ENCODE measurements at regions not wholly inside any gene's neighbourhood (a gene's known extent, or its start where the extent isn't known, plus 50 kb on each side); places are given as distances from the start of the nearest gene placed in this dataset.

DNA sequence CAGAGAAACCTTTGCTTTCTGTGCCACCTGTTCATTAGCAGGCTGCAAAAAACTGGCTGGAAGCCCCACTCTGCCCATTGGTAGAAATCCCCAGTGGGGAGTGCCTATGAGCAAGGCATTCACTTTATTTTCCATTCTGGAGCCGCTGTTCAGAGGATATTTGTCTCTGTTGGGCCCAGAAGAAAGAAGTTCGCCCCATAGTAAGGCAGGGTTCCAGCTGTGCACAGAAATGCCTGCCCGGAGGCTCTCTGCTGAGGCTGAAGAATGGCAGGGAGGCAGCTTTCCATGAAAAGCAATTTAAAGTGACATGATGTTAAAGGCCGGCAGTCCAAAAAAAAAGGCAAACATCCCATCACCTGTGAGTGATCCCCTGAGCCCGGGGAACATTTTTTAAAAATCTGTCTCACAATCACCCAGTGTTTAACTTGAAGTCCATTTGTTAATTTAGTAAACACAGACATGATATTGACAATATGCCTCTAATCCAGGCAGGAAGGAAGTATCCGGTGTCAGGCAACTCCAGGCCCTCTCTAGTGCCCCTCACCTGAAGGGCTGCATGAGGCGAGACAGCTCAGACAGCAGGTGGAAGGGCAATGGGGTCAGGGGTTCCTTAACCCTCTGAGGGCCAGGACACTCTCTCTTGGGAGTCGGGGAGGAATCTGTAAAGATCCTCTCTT, 265.1 kb upstream of the SIX2 start:
- ATAC-seq, result no peak

GRCh38 chr2:45273412-45274249, 264.4 kb upstream of the SIX2 start:
- ATAC-seq, result no peak

DNA sequence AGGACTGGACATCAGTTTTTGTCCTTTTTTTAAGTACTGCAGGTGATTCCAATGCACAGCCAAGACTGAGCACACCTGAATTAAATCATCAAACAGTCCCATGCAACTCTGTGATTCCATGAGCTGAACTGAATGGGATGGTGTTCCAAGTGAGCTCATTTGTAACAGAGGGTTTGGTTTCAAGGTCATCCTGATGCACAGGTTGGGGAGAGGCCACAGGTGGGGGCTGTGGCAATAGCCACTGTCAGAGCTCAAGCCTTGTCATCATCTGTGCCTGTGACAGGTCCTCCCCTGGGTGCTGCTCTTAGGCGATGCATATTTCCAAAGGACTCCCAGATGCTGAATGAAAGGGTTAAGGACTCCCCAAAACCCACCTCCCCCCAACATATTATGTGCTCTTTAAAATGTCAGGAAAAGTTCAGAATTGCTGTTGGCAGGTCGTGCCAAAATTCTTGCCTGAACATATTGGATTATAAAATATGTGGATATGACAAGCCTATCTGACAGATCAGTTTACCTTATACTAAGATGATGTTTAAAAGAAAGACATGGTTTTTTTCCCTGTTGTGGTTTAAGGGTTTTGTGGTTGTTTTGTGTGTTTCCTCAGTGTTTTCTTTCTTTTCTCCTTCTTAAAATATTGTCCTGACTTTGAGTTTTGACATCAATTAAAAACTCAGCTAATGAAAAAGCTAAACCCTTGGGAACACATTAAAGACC, 263.5 kb upstream of the SIX2 start:
- no peak for ATAC-seq

DNA sequence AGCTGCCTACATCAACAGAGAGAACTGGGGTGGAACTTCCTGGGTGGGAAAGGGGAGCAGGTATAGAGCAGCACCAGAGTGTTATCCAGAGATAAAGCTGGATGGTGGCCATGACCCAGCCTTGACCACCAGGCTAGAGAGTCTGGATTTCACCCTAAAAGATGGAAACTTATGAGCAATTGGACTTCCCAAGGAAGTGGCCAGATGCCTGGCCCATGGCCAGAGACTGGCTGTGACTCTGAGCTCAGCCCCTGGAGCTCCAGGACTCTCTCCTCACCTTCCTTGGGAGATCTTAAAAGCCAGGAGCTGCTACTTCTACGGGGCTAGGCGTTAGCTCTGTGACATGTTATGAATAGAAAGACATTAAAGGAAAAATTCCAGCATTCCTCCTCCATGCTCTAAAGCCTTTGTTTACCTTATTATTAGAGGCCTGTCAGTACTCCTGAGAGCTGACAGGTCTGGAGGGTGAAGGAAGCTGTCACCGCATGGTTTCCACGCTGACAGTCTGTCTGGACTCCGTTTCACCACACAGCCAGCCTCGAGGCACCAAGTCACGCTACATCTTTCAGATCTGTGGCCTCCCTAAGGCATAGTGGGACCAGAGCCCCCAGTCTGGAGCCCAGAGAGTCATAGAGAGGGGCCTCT, 260.0 kb upstream of the SIX2 start:
- no peak for ATAC-seq

DNA sequence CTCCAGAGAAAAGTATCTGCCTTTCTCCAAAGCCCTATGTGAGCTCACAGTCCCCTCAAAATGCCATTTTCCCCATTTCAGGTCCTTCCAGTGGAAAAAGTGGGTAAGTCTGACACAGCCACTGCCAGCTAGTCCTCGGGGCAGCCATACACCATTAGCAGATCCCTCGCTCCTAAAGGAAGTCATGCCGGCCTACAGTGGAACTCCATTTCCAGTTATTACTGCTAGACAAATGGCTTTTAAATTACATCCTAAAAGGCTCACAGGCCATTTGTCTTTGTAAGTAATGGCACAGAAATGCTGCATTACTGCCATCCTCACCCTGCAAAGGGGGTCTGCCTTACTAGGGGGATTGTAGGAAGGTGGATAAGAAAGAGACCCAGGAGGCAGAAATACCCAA, 259.4 kb upstream of the SIX2 start:
- ATAC-seq, result no peak

- ATAC-seq, result no peak
Observed at GRCh38 chr2:45267062-45267792, 258.0 kb upstream of the SIX2 start.

- ATAC-seq, result no peak
Observed at GRCh38 chr2:45265336-45265735, 256.1 kb upstream of the SIX2 start.

- no peak for ATAC-seq
Observed at GRCh38 chr2:45264227-45265225, 255.3 kb upstream of the SIX2 start.

DNA sequence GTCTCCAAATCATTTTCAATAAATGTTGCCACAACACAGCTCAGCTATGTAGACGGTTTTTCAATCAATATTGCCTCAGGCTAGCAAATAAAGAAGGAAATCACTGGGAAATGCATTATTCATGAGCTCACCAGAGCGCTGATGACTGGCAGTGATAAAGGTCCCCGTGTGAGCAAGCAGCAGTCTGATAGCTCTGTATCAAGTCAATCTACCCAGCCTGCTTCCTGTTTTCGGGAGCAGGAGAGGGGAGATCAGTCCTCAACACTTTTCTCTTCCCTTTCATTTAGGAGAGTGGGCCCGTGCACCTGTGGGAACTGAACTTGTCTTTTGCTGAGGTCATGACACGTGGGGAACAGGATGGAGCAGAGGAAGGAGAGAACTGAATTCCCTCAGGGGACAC, 253.9 kb upstream of the SIX2 start:
- ATAC-seq, result no peak

DNA sequence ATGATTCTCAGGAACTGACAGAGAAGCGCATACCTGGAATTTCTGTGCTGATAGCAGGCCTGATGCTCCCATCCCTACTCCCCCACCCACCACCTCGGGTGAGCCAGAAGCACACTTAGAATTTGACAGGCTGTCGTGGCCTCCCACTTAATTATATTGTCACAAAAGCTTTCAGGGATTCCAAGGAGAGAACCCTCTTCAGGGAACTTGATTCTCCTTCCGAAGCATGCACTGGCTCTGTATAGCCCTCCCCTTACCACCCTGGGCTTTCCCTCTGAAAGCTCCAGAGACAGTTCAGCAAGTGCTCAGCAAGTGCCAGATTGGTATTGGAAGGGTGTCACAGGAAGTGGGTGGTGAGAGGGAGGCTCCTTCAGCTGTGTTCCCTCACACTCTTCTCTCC, 252.5 kb upstream of the SIX2 start:
- no peak for ATAC-seq

- ATAC-seq, result no peak
Observed at GRCh38 chr2:45260946-45261345, 251.7 kb upstream of the SIX2 start.

DNA sequence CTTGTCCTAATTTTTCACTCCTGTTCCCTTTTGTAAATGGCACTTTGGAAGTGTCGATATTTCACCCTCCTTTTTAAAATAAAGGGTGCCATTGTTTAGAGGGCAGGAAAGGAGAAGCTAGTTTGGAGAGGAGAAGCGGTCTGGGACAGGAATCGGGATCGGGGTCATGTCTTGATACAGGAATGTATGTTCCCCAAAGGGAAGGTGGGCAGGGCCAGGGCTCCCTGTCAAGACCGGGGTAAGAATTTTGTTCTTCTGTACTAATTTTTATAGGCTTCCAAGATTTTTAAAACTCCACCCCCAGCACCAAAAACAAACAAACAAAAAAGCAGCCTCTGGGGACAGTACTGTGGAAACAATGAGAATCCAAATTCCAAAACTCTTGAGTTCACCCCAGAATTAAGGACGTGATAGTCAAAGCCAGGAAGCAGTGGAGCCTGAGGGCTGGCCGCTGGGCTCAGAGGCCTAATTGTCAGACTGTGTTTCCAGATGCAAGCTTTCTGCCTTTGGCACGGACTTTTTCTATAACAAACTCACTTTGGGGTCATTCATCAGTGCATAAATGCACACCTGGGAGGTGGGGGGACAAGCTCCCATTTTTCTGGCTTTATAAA, 250.4 kb upstream of the SIX2 start:
- no peak for ATAC-seq

DNA sequence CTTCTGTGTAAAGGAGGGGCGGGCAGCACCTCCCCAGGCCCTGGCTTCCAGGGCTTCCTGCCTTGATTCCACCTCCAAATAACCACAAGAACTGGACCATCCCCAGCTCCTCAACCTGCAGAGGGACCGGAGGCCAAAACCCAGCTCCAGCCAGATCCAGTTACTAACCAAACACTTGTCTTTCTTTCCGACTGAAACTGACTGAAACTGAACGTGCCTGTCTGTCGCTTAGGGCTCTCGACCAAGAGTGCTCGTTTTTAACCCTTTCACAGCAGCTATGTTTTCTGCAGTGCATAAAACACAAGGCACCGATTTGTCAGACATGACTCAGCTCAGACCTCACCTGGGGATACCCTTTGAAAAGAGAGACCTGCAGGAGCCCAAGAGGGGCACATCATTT, 249.9 kb upstream of the SIX2 start:
- no peak for ATAC-seq

- ATAC-seq, result no peak
Observed at GRCh38 chr2:45258311-45258710, 249.1 kb upstream of the SIX2 start.

DNA sequence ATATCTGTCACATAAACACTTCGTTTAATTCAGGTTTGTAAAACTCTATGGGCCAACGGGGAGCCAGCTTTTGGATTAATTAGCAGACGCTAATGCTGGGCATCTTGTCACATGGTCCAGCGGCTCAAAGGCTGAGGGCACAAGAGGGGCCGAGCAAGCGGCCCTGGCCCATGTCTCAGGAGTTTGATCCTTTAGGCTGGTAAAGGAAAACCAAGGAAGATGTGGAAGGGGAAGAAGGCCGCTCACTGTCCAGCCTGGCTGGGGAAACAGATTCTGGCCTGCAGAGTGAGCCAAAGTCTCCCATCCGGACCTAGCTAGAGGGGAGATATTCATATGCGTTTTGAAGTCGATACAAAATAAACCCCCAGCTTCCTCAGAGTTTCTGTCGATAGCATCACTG, 248.6 kb upstream of the SIX2 start:
- no peak for ATAC-seq

GRCh38 chr2:45256867-45257641, 247.8 kb upstream of the SIX2 start:
- no peak for ATAC-seq

DNA sequence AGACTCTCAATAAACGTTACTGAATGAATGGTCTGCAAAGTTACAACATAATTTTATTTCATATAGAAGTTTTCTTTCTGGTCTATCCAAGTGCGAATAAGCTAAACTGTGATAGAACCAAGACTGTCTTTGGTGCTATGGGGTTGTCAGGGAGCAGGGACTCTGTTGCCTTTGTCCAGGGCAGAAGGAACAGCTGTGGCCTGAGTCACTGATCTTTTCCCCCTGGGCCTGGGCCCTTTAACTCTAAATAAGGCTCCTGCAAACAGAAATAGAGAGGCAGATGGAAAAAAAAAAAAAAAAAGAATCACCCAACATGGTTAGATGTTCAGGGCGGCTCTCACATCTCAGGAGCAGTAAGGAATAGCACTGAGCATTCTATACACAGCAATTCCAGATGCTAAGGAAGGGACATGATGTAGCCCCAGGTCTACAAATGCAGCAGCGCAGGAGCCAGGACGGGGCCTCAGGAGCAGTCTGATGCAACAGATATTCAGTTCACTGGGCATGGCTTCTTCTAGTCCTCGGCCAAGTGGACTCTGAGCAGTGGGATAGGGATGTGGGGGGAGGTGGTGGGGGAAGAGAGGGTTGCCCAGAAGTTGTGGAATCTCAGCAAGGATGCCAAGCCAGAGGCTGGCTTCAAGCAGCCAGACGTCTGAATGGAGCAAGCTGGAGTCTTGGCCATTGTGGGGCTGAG, 247.1 kb upstream of the SIX2 start:
- ATAC-seq, result no peak

GRCh38 chr2:45255563-45255962, 246.3 kb upstream of the SIX2 start:
- no peak for ATAC-seq

- no peak for ATAC-seq
Observed at GRCh38 chr2:45254025-45254424, 244.8 kb upstream of the SIX2 start.
